BLaER1 (cell line): ENCODE measurements at regions not wholly inside any gene's neighbourhood (a gene's known extent, or its start where the extent isn't known, plus 50 kb on each side); places are given as distances from the start of the nearest gene placed in this dataset.

Source experiments
- H3K27ac ChIP-seq: shearing (Covaris generic); formaldehyde crosslinking; 2 replicates; pipeline ENCODE4 v1.8.1; 2022
- H3K27me3 ChIP-seq: shearing (Covaris generic); formaldehyde crosslinking; 2 replicates; pipeline ENCODE4 v1.8.1; 2022
- H3K36me3 ChIP-seq: shearing (Covaris generic); formaldehyde crosslinking; 2 replicates; pipeline ENCODE4 v1.8.1; 2022
- H3K4me1 ChIP-seq: shearing (Covaris generic); formaldehyde crosslinking; 2 replicates; pipeline ENCODE4 v1.8.1; 2022
- H3K4me2 ChIP-seq: shearing (Covaris generic); formaldehyde crosslinking; 2 replicates; pipeline ENCODE4 v1.8.1; 2022
- H3K4me3 ChIP-seq: shearing (Covaris generic); formaldehyde crosslinking; 2 replicates; pipeline ENCODE4 v1.8.1; 2022
- H3K9ac ChIP-seq: shearing (Covaris generic); formaldehyde crosslinking; 2 replicates; pipeline ENCODE4 v1.8.1; 2022
- H3K9me3 ChIP-seq: shearing (Covaris generic); formaldehyde crosslinking; 2 replicates; pipeline ENCODE4 v1.8.1; 2022
- H4K20me1 ChIP-seq: shearing (Covaris generic); formaldehyde crosslinking; 2 replicates; pipeline ENCODE4 v1.8.1; 2022
- Cebpa-rat ChIP-seq: shearing (Covaris generic); IDR thresholded peaks from 2 replicates; pipeline ENCODE4 v1.8.1; 2022

DNA sequence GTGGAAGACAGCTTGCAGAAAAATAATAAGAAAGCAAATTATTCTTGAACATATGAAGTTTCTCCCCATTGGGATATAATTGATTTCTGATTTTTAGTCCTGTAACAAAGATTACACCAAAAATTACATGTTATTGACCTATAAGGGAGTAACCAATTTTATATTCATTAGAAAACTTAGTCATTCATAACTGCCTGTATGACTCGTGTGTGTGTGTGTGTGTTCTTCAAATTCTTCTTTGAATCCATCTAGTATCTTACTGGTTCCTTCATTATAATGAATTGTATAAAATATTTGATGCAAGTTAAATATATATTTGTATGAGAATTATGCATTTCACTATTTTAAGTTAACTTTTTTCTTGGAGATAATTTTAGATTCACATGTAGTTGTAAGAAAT, 310.4 kb downstream of the HAO1 start:
- no peaks in the 10 kb centered on the region for H4K20me1 ChIP-seq
- H3K4me3 ChIP-seq = no peak overlapping the region
- no peak overlapping the region for H3K27ac ChIP-seq
- no peaks in the 10 kb centered on the region for H3K36me3 ChIP-seq
- no peaks in the 10 kb centered on the region for H3K27me3 ChIP-seq
- H3K9me3 ChIP-seq = no peaks in the 10 kb centered on the region
- H3K4me1 ChIP-seq = no peaks in the 10 kb centered on the region
- H3K9ac ChIP-seq = no peak overlapping the region
- H3K4me2 ChIP-seq = no peak overlapping the region
- TF ChIP-seq Cebpa-rat = no peak

DNA sequence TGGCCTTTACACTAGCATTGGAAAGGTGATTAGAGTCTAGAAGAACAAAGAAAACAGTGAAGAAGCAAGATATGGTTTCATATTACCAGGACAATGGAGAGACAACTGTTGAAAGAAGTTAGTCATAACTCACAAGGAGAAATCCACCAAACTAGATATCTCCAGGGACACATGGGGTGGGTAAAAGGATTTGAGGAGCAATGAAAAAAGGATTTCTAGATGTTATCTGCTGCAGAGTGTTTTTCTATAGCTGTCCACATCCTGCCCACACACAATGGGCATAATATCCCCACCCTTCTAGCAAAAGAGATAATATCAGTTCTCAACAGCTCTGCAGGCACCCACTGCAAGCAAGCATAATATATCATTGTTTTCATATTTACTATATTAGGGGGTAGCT, 303.1 kb downstream of the HAO1 start:
- Histone ChIP-seq H3K9ac (no peak overlapping the region), H3K4me1 (no peaks in the 10 kb centered on the region), H3K9me3 (peaks cover 2% of the 10 kb centered on the region; the same call in 1 of the 2 replicates), H3K27me3 (no peaks in the 10 kb centered on the region), H3K4me3 (no peak overlapping the region), H3K27ac (no peak overlapping the region), H3K36me3 (no peaks in the 10 kb centered on the region), H3K4me2 (no peak overlapping the region), H4K20me1 (no peaks in the 10 kb centered on the region)
- no peak for TF ChIP-seq Cebpa-rat

DNA sequence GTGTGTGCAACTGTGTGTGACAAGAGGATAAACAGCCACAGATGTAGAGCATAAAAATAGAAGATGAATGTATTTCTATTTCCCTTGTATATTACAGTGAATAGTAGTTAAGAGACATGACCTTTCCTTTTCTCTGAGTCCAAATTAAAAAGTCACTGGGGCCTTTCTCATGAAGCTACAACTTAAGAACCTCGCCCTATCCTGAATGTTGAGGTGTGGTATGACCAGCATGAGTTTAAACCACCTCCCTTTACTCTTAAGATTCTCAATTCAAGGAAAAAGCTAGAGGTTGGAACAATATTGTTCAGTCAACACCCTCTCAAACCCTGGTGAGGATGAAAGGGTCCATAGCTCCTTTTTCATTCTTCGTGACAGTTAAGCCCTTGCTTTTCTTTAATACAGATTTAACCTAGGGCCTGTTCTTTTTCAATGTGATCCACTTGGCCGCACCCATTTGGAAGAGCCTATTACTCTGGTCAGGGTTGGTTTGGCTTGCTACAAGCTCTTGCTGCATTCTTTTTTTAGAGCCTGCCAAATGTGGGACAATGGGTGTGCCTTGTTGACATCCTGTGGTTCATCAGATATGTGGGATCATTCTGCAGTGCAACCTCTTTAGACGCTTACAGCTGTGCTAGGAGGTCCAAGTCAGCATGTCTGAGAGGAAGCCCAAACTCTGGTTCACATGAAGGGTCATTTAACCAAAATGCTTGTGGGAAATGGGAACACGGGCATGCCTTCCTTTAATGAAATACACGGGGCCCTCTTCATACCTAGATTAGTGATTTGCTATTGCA, 290.0 kb downstream of the HAO1 start:
- Histone ChIP-seq H3K4me2 (peak overlapping the region; percentile 71), H3K27ac (peak overlapping the region; percentile 35)

DNA sequence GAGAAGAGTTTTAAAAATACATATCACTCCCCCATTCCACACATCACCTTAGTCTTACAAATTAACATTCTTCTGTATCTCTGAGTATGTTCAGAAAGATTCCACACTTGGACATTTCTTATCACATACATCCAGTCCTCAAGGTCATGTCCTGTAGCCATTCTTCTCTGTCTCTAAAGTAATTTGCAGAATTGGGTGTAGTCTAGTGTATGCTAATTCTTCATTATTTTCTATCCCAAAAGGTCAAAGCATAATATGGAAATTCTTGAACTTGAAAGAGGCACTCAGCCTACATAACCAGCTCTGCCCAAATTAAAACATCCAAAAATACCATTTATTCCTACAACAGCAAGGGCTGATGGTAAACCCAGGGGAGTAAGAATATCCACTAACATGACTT, 286.0 kb downstream of the HAO1 start:
- Histone ChIP-seq H3K9ac (no peak overlapping the region), H3K36me3 (no peaks in the 10 kb centered on the region), H3K9me3 (no peaks in the 10 kb centered on the region), H3K4me1 (peaks cover 29% of the 10 kb centered on the region), H3K4me2 (no peak overlapping the region), H3K4me3 (no peak overlapping the region), H3K27ac (no peak overlapping the region), H3K27me3 (no peaks in the 10 kb centered on the region), H4K20me1 (no peaks in the 10 kb centered on the region)
- TF ChIP-seq Cebpa-rat = no peak

More for the DNA sequence above, 290.0 kb downstream of the HAO1 start:
- Histone ChIP-seq H3K9ac (no peak overlapping the region), H3K4me1 (peaks cover 39% of the 10 kb centered on the region), H4K20me1 (no peaks in the 10 kb centered on the region), H3K9me3 (peaks cover 31% of the 10 kb centered on the region), H3K4me3 (no peak overlapping the region), H3K36me3 (peaks cover 10% of the 10 kb centered on the region; the same call in 1 of the 2 replicates), H3K27me3 (no peaks in the 10 kb centered on the region)
- no peak for TF ChIP-seq Cebpa-rat

GRCh38 chr20:7656687-7657467, 283.4 kb downstream of the HAO1 start:
- H3K4me1 ChIP-seq = peaks cover 3% of the 10 kb centered on the region
- no peak for TF ChIP-seq Cebpa-rat
- no peak overlapping the region for H3K9ac ChIP-seq
- H3K27me3 ChIP-seq = no peaks in the 10 kb centered on the region
- no peak overlapping the region for H3K27ac ChIP-seq
- H4K20me1 ChIP-seq = no peaks in the 10 kb centered on the region
- H3K4me2 ChIP-seq = no peak overlapping the region
- H3K9me3 ChIP-seq = no peaks in the 10 kb centered on the region
- no peaks in the 10 kb centered on the region for H3K36me3 ChIP-seq
- H3K4me3 ChIP-seq = no peak overlapping the region

DNA sequence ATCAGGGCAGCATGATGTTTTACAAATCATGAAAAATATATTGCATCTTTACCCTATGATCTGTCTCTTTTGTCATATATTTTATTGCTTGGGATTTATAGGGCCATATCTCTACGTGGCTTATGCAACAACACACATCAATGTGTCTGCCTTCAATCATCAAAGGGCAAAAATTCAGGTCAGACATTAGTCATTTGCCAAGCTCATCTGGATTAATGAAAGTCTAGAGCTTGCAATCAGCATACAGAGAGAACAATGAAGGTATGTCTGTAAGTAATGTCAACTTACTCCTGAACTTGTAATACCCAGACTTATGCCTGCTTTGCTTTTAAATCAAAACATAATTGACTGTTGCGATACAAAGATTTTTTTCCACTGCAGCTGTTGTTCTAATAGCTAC, 282.7 kb downstream of the HAO1 start:
- Histone ChIP-seq H3K9me3 (no peaks in the 10 kb centered on the region), H3K36me3 (no peaks in the 10 kb centered on the region), H3K4me1 (no peaks in the 10 kb centered on the region), H3K4me2 (no peak overlapping the region), H3K9ac (no peak overlapping the region), H3K27ac (no peak overlapping the region), H3K4me3 (no peak overlapping the region), H3K27me3 (no peaks in the 10 kb centered on the region), H4K20me1 (no peaks in the 10 kb centered on the region)
- TF ChIP-seq Cebpa-rat = no peak

DNA sequence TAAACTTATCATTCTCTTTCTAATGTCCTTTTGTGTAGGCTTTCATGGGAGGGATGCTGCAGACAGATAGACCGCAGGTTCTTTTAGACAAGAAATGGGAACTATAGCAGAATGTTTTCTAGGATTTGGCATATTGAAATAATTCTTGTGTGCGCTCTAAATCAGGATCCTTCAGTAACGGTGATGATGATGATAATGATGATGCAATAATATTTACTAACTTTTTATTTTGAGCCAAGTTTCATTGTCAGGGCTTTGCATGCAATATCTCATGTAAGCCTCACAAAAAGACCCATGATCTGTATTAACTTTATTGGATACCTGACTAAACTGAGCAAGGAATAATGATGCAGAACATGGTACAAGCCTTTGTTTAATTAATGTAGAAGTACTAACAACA, 280.1 kb downstream of the HAO1 start:
- Histone ChIP-seq H3K9ac (no peak overlapping the region), H3K4me1 (no peaks in the 10 kb centered on the region), H3K4me2 (no peak overlapping the region), H3K27me3 (no peaks in the 10 kb centered on the region), H4K20me1 (no peaks in the 10 kb centered on the region), H3K27ac (no peak overlapping the region), H3K36me3 (no peaks in the 10 kb centered on the region), H3K4me3 (no peak overlapping the region), H3K9me3 (no peaks in the 10 kb centered on the region)
- TF ChIP-seq Cebpa-rat = no peak; the same call in 1 of the 2 replicates

DNA sequence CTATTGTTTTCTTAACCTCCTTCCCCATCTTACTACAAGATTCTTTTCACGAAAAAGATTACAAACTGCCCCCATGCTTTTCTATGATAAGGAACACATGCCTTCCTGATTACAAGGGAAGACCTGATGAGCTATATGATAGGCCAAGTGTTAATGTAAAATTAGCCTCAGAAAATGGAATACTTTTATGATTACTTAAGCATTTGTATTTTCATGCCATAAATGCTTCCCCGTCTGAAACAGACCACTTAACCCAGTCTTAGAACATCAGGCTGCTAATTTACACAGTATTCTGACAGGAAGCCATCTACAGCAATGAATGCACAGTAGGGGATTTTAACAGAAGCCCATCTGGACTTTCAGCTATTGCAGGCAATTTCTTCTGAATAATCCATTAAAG, 274.9 kb downstream of the HAO1 start:
- Histone ChIP-seq H3K36me3 (no peaks in the 10 kb centered on the region), H3K27ac (no peak overlapping the region), H3K9me3 (peaks cover 9% of the 10 kb centered on the region; the same call in 1 of the 2 replicates), H3K4me3 (no peak overlapping the region), H3K27me3 (no peaks in the 10 kb centered on the region), H3K9ac (no peak overlapping the region), H3K4me2 (no peak overlapping the region), H4K20me1 (no peaks in the 10 kb centered on the region), H3K4me1 (0 out of 2 replicates have a peak, but pooled peaks cover 2% of the 10 kb centered on the region)
- TF ChIP-seq Cebpa-rat = no peak

- H3K27ac ChIP-seq = no peak overlapping the region
- H3K4me1 ChIP-seq = peaks cover 19% of the 10 kb centered on the region
- no peak overlapping the region for H3K9ac ChIP-seq
- H4K20me1 ChIP-seq = no peaks in the 10 kb centered on the region
- H3K27me3 ChIP-seq = no peaks in the 10 kb centered on the region
- H3K4me2 ChIP-seq = no peak overlapping the region
- peaks cover 9% of the 10 kb centered on the region; the same call in 1 of the 2 replicates for H3K9me3 ChIP-seq
- no peak overlapping the region for H3K4me3 ChIP-seq
- no peaks in the 10 kb centered on the region for H3K36me3 ChIP-seq
- TF ChIP-seq Cebpa-rat = no peak
These were observed 273.1 kb downstream of the HAO1 start for GRCh38 chr20:7667194-7667593.

GRCh38 chr20:7672571-7672970, 267.7 kb downstream of the HAO1 start:
- Histone ChIP-seq H3K9me3 (no peaks in the 10 kb centered on the region; the same call in 1 of the 2 replicates), H3K4me2 (no peak overlapping the region), H3K36me3 (no peaks in the 10 kb centered on the region), H3K4me1 (peaks cover 38% of the 10 kb centered on the region), H3K4me3 (no peak overlapping the region), H4K20me1 (no peaks in the 10 kb centered on the region), H3K9ac (no peak overlapping the region), H3K27ac (no peak overlapping the region), H3K27me3 (no peaks in the 10 kb centered on the region)
- no peak for TF ChIP-seq Cebpa-rat
